Stimulated activated effector memory CD8-positive, alpha-beta T cell treated with anti-CD3 and anti-CD28 coated beads, Interleukin-12 subunit alpha, Interleukin-12 subunit beta, amount 100 ng/mL, for 72 hours (primary cell): ENCODE measurements at regions not wholly inside any gene's neighbourhood (a gene's known extent, or its start where the extent isn't known, plus 50 kb on each side); places are given as distances from the start of the nearest gene placed in this dataset.
"Not testable (repeated sequence)": the region's sequence is repeated elsewhere in the genome, so short reads cannot be mapped to it uniquely, and the experiment has no call there.

Source experiments
- ATAC-seq: fragments of 150-1000 bp; cut with Tn5 transposase; 2 replicates; pipeline ENCODE4 v1.10.0; 2021
- DNase-seq, 2 donors: peaks; one replicate each; pipeline ENCODE4 v3.0.0; 2021 to 2022; ENCODE audit warnings: low spot score in 2 of 2
- H3K27ac Mint-ChIP-seq: one replicate; pipeline ENCODE4 v1.8.0; 2022; ENCODE audit warnings: mild to moderate bottlenecking, mixed read lengths
- H3K36me3 Mint-ChIP-seq: one replicate; pipeline ENCODE4 v1.8.0; 2022; ENCODE audit warnings: mild to moderate bottlenecking, mixed read lengths
- H3K4me1 Mint-ChIP-seq: one replicate; pipeline ENCODE4 v1.8.0; 2022; ENCODE audit warnings: mixed read lengths
- H3K4me3 Mint-ChIP-seq: one replicate; pipeline ENCODE4 v1.8.0; 2022; ENCODE audit warnings: mild to moderate bottlenecking, mixed read lengths
- H3K9me3 Mint-ChIP-seq: one replicate; pipeline ENCODE4 v1.8.0; 2022; ENCODE audit warnings: mixed read lengths

DNA sequence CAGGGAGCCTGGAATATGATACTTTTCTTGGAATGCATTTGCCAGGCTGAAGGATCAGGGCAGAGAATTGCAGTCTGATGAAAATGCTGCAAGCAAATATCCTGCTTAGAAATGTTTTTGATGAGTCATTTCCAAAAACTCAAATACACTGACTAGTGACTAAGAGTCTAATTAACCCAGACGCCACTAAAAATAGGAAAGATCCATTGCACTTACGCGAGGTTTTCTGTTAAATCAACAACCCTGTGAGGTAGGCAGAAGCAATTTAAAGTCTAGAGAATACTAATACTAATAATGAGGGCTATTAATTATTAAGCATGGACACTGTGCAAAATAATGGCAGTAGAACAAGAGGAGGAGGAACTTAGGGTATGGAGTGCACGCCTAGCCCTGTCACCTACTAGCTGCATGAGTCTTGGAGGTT is 130.1 kb upstream of the DOK5 start:
- Mint-ChIP-seq H3K4me1 (no peaks in the 10 kb centered on the region), H3K4me3 (no peak overlapping the region), H3K27ac (no peak overlapping the region), H3K36me3 (no peaks in the 10 kb centered on the region), H3K9me3 (peaks cover 3% of the 10 kb centered on the region)
- no peak for ATAC-seq
- DNase-seq, result no peak

DNA sequence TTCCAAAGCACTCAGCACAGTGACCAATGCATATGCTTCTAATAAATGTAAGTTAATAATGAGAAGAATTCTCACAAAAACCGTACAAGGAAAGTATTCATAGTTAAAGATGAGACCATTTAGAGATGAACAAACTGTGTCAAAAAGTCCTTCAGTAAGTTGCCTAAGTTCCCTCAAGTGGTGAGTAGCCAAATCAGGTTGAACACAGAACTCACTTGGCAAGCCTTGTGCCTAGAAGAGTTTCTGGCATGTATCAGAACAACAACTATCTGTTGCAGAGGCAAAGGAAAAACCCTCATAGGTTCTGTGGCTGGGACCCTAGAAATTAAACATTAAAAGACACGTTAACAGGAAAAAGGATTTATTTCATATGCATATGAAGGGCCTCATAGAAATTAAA is 129.6 kb upstream of the DOK5 start:
- Mint-ChIP-seq H3K4me3 (no peak overlapping the region), H3K36me3 (no peaks in the 10 kb centered on the region), H3K4me1 (no peaks in the 10 kb centered on the region), H3K27ac (no peak overlapping the region), H3K9me3 (peaks cover 3% of the 10 kb centered on the region)
- DNase-seq (no peak), ATAC-seq (no peak)

DNA sequence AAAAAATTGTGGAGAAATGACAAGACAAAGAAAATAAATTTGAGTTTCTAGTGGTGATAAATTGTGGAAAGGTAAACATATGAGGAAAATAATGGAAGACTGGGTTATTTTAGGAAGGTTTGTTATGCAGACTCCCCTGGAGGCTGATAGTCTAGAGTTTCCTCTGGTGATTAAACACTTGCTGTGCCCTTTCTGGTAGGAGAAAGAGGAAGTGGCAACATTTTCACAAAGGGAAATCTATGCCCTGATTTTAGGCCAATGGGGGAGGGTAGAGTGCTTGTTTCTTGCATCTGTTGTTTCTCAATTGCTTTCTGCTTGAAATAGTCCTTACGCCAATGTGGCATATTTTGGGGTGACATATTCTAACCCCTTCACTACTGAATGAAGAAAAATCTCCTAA is 129.1 kb upstream of the DOK5 start:
- ATAC-seq (no peak), DNase-seq (no peak)
- Mint-ChIP-seq H3K36me3 (no peaks in the 10 kb centered on the region), H3K4me1 (no peaks in the 10 kb centered on the region), H3K4me3 (no peak overlapping the region), H3K9me3 (peaks cover 3% of the 10 kb centered on the region), H3K27ac (no peak overlapping the region)

DNA sequence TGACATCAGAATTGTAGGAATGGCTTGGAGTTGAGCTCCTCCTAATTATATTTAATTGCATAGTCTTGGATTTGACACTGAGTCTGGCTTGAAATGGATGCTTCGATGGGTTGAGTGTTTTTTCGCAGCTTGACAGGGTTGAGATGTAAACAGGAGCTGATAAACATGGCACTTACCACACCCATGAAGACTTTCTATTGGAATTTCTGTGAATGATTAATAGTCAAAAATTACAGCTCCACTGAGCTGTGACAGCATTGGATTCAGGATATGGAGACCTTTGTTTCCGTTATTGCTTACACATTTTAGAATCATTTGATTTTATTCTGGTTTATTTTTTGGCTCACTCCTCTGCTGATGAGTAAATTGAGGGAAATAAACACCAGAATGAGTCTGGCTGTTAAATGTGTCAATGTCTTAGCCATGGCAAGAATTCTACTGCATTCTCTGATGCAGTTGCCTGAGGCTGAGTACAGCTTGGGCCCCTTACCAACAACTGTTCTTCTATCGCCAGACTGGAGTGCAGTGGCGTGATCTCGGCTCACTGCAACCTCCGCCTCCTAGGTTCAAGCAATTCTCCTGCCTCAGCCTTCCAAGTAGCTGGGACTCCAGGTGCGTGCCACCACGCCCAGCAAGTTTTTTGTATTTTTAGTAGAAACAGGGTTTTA is 128.1 kb upstream of the DOK5 start:
- Mint-ChIP-seq H3K27ac (no peak overlapping the region), H3K4me1 (no peaks in the 10 kb centered on the region), H3K4me3 (no peak overlapping the region), H3K36me3 (no peaks in the 10 kb centered on the region), H3K9me3 (peaks cover 3% of the 10 kb centered on the region)
- ATAC-seq, result no peak
- DNase-seq, result no peak

DNA sequence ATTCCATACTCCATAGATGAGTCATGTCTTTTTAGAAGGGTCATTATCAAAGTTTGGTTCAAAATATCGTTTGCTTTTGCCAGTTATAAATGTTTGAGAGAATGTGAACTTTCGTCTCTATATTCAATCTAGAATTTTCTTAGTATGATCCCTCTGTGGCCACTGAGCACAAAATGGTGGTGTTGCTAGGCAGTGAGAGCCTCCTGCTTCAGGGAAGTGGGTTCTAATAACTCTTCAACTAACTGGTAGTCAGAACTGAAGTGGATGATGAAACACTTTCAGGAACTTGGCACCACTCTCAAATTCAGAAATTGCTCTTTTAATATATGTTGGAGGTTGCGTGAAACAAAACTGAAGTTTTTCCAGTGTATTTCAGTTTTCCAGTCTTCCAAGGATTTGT is 125.0 kb upstream of the DOK5 start:
- peaks cover 3% of the 10 kb centered on the region for H3K9me3 Mint-ChIP-seq
- no peak overlapping the region for H3K27ac Mint-ChIP-seq
- H3K36me3 Mint-ChIP-seq, result no peaks in the 10 kb centered on the region

DNA sequence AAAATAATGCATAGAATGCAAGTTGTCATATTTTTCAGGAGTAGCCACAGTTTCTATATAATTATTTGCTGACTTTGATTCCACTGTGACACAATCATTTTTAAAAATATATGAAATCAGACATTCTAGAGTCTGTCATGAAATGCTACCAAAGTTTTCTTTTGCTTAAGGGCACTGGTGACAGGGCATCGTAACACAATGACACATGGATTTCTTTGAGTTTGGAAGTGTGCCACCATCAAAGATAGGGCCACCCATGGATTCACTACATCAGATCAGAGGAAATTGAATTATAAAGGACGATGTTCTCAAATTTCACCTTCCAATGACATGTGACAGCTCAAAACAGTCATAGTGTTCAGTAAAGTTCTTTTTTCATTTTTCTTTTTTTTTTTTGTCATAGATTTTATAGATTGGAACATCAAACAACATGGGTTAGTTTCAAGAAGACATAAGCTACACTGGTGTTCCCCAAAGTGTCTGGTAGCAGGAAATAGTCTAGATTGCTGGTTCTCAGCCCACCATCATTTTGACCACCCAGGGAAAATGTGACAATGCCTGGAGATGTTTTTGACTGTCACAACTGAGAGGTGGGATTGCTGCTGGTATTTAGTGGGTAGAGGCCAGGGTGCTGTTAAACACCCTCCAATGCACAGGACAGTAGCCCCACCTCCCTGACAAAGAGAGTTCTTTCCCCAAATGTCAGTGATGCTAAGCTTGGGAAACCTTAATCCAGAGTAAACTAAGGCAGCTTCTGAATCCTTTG is 123.8 kb upstream of the DOK5 start:
- Mint-ChIP-seq H3K9me3 (peaks cover 3% of the 10 kb centered on the region), H3K27ac (no peak overlapping the region), H3K4me1 (no peaks in the 10 kb centered on the region), H3K36me3 (no peaks in the 10 kb centered on the region), H3K4me3 (no peak overlapping the region)
- ATAC-seq (no peak), DNase-seq (no peak)

More for the DNA sequence above, 125.0 kb upstream of the DOK5 start:
- ATAC-seq (no peak), DNase-seq (no peak)
- Mint-ChIP-seq H3K4me3 (no peak overlapping the region), H3K4me1 (no peaks in the 10 kb centered on the region)

DNA sequence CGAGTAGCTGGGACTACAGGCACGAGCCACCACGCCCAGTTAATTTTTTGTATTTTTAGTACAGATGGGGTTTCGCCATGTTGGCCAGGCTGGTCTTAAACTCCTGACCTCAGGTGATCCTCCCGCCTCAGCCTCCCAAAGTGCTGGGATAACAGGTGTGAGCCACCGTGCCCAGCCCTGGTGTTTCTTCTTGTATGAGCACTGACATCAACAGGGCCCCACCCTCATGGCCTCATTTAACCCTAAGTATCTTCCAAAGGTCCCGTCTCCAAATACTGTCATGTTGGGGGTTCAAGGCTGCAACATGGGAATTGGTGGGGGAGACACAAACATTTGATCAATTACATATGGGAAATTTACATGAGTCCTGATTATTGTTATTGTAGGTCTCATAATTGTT is 122.9 kb upstream of the DOK5 start:
- H3K4me1 Mint-ChIP-seq, H3K4me3 Mint-ChIP-seq, H3K27ac Mint-ChIP-seq, H3K36me3 Mint-ChIP-seq, H3K9me3 Mint-ChIP-seq, DNase-seq, ATAC-seq: not testable (repeated sequence)

DNA sequence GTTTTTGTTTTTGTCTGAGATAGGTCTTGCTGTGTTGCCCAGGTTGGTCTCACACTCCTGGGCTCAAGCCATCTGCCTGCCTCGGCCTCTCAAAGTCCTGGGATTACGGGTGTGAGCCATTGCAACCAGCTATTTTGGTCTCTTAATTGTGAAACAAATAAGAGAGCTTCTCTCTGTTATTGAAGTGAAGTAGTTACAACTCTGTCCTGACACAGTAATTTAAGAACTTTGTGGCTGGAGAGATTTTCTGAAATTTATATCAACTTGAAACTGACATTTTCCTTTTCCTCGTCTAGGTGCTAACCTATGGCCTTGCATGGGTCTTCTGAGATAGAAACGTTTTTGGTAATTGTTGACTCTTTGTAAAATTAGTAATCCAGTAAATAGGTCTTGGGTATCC is 122.1 kb upstream of the DOK5 start:
- no peak for ATAC-seq
- Mint-ChIP-seq H3K36me3 (no peaks in the 10 kb centered on the region), H3K9me3 (peaks cover 3% of the 10 kb centered on the region), H3K27ac (no peak overlapping the region), H3K4me1 (no peaks in the 10 kb centered on the region), H3K4me3 (no peak overlapping the region)
- no peak for DNase-seq

DNA sequence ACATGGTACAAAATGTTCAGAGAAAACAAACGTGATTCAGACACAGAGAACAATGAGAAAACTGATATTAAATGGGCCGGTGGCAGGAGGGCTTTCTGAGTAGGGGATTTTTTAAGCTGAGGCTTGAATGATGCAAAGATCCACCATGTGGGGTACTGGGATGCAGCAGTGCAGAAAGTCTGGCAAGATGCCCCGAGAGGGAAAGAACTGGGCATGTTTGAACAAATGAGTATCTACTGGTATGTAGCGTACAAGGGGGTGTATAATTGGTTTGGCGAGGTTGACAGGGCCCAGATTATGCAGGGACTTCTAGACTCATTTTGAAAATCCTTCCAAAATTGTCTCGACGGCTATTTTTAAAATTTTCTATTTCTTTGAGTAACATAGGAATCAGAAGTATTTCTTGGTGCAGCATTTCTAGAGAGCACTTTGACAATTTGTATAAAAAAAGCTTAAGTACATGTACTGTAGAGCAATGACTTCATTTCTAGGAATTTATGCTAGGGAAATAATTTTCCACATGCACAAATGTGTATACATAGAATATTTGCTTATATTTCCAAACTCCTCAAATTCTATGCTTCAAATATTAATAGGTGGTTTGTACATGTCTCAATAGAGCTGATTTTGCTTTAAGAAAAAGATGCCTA is 119.6 kb upstream of the DOK5 start:
- Mint-ChIP-seq H3K27ac (no peak overlapping the region), H3K4me1 (no peaks in the 10 kb centered on the region), H3K9me3 (no peaks in the 10 kb centered on the region), H3K36me3 (no peaks in the 10 kb centered on the region), H3K4me3 (no peak overlapping the region)
- ATAC-seq, result no peak
- no peak for DNase-seq

DNA sequence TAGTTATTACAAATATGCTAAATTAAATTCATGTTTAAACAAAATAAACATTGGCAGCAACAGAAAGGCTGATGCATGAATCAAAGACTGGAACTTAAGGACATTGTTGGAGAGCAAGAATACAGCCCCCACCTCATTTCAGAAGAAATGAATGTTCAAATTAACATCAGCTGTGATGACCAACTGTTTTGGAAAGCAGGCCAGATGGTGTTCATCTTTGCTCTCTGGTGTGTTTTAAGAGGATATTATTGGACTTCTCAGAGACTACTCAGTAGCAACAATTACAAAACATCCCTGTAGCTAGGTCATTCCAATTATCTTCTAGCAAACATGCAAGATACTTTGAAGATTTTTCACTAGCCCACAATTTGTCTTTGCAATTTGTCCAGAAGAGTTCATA is 118.6 kb upstream of the DOK5 start:
- Mint-ChIP-seq H3K4me1 (no peaks in the 10 kb centered on the region), H3K36me3 (no peaks in the 10 kb centered on the region), H3K27ac (no peak overlapping the region), H3K4me3 (no peak overlapping the region), H3K9me3 (no peaks in the 10 kb centered on the region)
- ATAC-seq (no peak), DNase-seq (no peak)

DNA sequence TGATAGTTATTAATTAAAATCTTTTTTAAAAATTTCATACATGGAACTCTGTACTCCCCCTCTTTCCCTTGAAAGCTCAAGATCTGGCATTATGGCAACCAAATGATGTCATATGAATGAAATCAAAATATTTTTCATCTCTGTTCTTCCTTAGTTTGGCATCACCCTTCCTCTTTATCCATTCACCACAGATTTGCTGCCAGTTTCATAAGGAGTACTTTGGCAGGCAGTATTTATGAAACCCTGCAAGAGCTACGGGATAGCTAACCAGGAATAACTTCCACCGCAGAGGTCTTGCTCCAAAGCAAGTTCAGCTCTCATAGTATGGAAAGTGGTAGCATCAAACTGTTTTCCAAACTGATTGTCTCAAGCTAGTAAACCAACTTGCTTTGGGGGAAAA is 113.9 kb upstream of the DOK5 start:
- Mint-ChIP-seq H3K27ac (no peak overlapping the region), H3K9me3 (no peaks in the 10 kb centered on the region), H3K4me1 (no peaks in the 10 kb centered on the region), H3K4me3 (no peak overlapping the region), H3K36me3 (no peaks in the 10 kb centered on the region)
- DNase-seq (no peak), ATAC-seq (no peak)

DNA sequence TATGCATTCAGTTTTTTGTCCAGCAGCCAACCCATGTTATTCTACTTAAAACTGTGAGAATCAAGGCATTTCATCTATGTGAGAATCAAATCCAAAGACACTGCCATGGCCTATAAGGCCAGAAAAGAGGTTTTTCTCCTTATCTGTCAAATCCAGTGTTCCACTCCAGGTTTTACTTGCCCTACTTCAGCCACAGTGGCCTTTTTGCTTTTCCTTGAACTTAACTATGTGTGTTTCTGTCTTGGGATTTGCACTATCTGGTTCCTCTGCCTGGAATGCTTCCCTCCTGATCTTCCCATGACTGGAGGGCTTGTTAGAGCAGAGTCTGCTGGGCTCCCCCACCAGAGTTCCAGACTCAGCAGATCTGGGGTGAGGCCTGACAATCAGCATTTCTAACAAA is 113.1 kb upstream of the DOK5 start:
- Mint-ChIP-seq H3K27ac (no peak overlapping the region), H3K4me1 (no peaks in the 10 kb centered on the region), H3K4me3 (no peak overlapping the region), H3K9me3 (no peaks in the 10 kb centered on the region), H3K36me3 (no peaks in the 10 kb centered on the region)
- no peak for DNase-seq
- no peak for ATAC-seq

DNA sequence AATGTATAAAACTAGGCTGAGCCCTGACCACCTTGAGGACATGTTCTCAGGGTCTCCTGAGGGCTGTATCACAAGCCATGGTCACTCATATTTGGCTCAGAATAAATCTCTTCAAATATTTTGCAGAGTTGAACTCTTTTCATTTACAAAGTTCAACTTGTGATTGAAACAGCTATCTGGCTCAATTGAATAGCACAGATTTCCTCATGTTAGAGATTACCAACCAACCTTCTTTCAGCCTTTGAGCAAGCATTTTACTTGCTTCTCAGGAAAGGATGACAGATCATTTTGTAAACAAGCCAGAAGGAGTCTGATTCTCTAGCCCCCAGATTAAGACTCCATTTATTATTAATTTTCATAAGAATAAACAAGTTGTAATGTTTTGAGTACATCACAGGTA is 111.0 kb upstream of the DOK5 start:
- ATAC-seq (no peak), DNase-seq (no peak)
- no peaks in the 10 kb centered on the region for H3K36me3 Mint-ChIP-seq
- H3K4me1 Mint-ChIP-seq, result no peaks in the 10 kb centered on the region
- no peaks in the 10 kb centered on the region for H3K9me3 Mint-ChIP-seq
- no peak overlapping the region for H3K27ac Mint-ChIP-seq
- no peak overlapping the region for H3K4me3 Mint-ChIP-seq

DNA sequence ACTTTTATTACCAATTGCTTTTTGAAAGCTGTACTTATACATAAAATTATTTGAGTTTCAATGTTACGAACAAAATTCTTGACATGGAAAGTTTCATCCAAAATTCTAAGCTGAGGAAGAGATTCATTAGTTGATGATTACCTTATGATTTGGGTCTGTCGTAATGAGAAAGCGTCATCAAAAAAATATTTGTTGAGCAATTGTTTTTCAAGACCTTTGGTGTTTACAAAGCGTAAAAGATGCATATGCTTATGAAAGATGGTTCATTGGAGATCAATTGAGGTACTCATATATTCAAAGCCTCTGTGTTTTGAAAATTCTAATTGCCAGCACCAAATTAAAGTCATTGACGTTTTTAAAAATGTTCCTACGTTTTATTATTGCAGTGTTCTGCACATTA is 110.5 kb upstream of the DOK5 start:
- DNase-seq, result no peak
- ATAC-seq, result no peak
- Mint-ChIP-seq H3K36me3 (no peaks in the 10 kb centered on the region), H3K4me1 (no peaks in the 10 kb centered on the region), H3K27ac (no peak overlapping the region), H3K4me3 (no peak overlapping the region), H3K9me3 (no peaks in the 10 kb centered on the region)

DNA sequence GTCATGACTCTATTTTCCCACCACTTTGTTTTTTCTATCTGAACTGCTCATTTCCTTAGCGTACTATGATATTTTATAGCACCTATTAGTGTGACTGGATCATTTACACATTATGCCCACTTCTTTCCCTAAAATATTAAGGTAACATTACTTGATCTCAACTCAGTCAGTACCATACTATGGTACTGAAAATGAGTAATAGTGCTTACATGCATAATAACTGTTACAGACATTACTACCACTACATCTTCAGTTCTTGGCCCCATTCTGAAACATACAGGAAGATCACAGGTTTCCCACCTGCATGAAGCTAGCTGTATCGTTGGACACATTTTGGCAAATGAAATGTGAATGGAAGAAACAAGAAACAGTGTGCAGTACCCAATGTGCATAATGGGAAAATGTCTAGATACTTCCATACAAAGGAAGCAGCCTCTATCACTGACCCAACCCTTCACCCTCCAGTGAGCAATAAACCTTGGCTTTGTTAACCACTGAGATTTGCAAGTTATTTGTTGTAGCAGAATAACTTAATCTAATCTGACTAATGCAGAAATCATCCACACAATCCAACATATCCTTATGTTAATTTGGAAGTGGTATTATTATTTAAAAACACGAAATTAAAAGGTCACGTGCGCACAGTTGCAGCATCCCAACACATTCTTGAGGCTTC is 108.6 kb upstream of the DOK5 start:
- Mint-ChIP-seq H3K4me1 (no peaks in the 10 kb centered on the region), H3K4me3 (no peak overlapping the region), H3K36me3 (no peaks in the 10 kb centered on the region), H3K27ac (no peak overlapping the region), H3K9me3 (no peaks in the 10 kb centered on the region)
- DNase-seq (no peak), ATAC-seq (no peak)

DNA sequence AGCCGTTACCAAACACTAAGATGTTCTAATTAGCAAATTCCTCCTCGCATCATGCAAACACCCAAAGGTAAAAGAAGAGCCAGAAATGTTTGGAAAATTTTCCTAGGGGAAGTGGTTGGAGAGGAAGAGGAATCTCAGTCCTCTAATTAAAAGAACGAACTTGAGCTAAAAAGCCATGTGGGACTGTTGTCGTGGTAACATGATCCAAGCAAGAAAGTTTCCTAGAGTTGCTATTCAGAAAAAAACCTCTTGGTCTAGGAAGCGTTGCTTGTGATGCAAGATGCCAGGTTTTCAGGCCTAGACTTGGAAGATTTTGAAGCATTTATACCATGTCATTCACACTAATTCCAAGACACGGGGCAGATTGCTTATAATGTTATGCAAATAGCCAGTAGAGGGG is 106.8 kb upstream of the DOK5 start:
- Mint-ChIP-seq H3K9me3 (peaks cover 6% of the 10 kb centered on the region), H3K4me1 (no peaks in the 10 kb centered on the region), H3K36me3 (no peaks in the 10 kb centered on the region), H3K27ac (no peak overlapping the region), H3K4me3 (no peak overlapping the region)
- ATAC-seq (no peak), DNase-seq (no peak)
